CD8-positive, alpha-beta memory T cell (primary cell): ENCODE measurements at regions not wholly inside any gene's neighbourhood (a gene's known extent, or its start where the extent isn't known, plus 50 kb on each side); places are given as distances from the start of the nearest gene placed in this dataset.

Experiments
- CTCF ChIA-PET: fragments of 350-600 bp; sonication (Branson Sonifier 250); formaldehyde crosslinking; loops from one replicate; lab custom pipeline; 2021; ENCODE audit warnings: antibody characterized with exemption; lab: Charles Lee
- POLR2A ChIA-PET: fragments of 350-600 bp; sonication (Branson Sonifier 250); formaldehyde crosslinking; loops from one replicate; lab custom pipeline; 2021; ENCODE audit warnings: antibody characterized with exemption; lab: Charles Lee
- DNase-seq, 5 donors: peaks; one replicate each; pipeline versions ENCODE4 v3.0.0 to v3.0.0-alpha.2; 2020 to 2022; ENCODE audit warnings: mixed read lengths in 1 of 5
- H3K27ac ChIP-seq: one replicate; pipeline ENCODE4 v1.7.0; 2013; ENCODE audit warnings: low read depth, mild to moderate bottlenecking, low read length, moderate library complexity
- H3K27me3 ChIP-seq: 2 replicates; pipeline ENCODE4 v1.7.0; 2013; ENCODE audit warnings: low read length, mild to moderate bottlenecking; ENCODE audit not compliant: insufficient read depth, poor library complexity, severe bottlenecking
- H3K36me3 ChIP-seq: 2 replicates; pipeline ENCODE4 v1.7.0; 2013; ENCODE audit warnings: mild to moderate bottlenecking, low read length, moderate library complexity; ENCODE audit not compliant: insufficient read depth
- H3K4me1 ChIP-seq: 2 replicates; pipeline ENCODE4 v1.7.0; 2013; ENCODE audit warnings: mild to moderate bottlenecking, low read length, moderate library complexity; ENCODE audit not compliant: insufficient read depth
- H3K4me3 ChIP-seq: 2 replicates; pipeline ENCODE4 v1.7.0; 2013; ENCODE audit warnings: mild to moderate bottlenecking, low read length
- H3K9me3 ChIP-seq: 2 replicates; pipeline ENCODE4 v1.7.0; 2013; ENCODE audit warnings: mild to moderate bottlenecking, low read length
- H3K27ac Mint-ChIP-seq, 8 donors: one replicate each; pipeline ENCODE4 v1.8.0; 2020 to 2021; ENCODE audit warnings: mixed read lengths in 8 of 8, mild to moderate bottlenecking in 6 of 8, inconsistent platforms in 3 of 8, moderate library complexity in 3 of 8
- H3K27me3 Mint-ChIP-seq, 2 donors: one replicate each; pipeline ENCODE4 v1.8.0; 2020 to 2021; ENCODE audit warnings: mixed read lengths in 2 of 2, mild to moderate bottlenecking in 1 of 2, moderate library complexity in 1 of 2
- H3K36me3 Mint-ChIP-seq, 3 donors: one replicate each; pipeline ENCODE4 v1.8.0; 2020 to 2021; ENCODE audit warnings: mixed read lengths in 3 of 3, inconsistent platforms in 1 of 3, mild to moderate bottlenecking in 1 of 3
- H3K4me1 Mint-ChIP-seq, 3 donors: one replicate each; pipeline ENCODE4 v1.8.0; 2020 to 2021; ENCODE audit warnings: mixed read lengths in 3 of 3, inconsistent platforms in 1 of 3, mild to moderate bottlenecking in 1 of 3
- H3K4me3 Mint-ChIP-seq, 7 donors: one replicate each; pipeline ENCODE4 v1.8.0; 2020 to 2021; ENCODE audit warnings: mixed read lengths in 7 of 7, mild to moderate bottlenecking in 6 of 7, moderate library complexity in 4 of 7, inconsistent platforms in 2 of 7
- H3K9me3 Mint-ChIP-seq, 5 donors: one replicate each; pipeline ENCODE4 v1.8.0; 2020 to 2022; ENCODE audit warnings: mixed read lengths in 5 of 5, mild to moderate bottlenecking in 3 of 5, moderate library complexity in 2 of 5, inconsistent platforms in 1 of 5

GRCh38 chr1:221905802-221906201, 163.9 kb upstream of the DUSP10 start:
- H3K4me3 Mint-ChIP-seq = no peak overlapping the region
- POLR2A ChIA-PET = no interaction called here

DNA sequence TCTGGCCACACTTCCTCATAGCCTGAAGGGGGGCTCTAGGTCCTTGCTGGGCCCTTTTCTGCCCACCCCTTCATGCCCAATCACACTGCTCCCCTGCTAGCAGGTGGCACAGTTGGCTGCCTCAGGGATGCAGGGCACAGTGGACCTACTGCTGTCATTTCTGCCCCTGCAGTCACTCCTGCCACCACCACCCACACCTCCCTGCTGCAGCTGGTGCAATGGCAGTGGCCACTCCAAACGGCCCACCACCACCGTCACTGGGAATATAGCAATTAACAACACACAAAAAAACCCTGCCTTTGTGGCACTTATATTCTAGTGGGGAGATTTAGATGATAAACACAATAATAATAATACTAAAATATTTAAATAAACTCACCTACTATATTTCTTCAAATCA, 162.4 kb upstream of the DUSP10 start:
- Mint-ChIP-seq H3K4me3 (no peak overlapping the region), H3K27ac (peak overlapping the region in 1 of 8 donors; percentile 75), H3K9me3 (no peaks in the 10 kb centered on the region), H3K27me3 (no peaks in the 10 kb centered on the region), H3K36me3 (no peaks in the 10 kb centered on the region), H3K4me1 (no peaks in the 10 kb centered on the region)
- Histone ChIP-seq H3K36me3 (no peaks in the 10 kb centered on the region), H3K4me3 (no peak overlapping the region), H3K27me3 (no peaks in the 10 kb centered on the region), H3K4me1 (no peaks in the 10 kb centered on the region), H3K9me3 (no peaks in the 10 kb centered on the region), H3K27ac (no peak overlapping the region)
- no peak for DNase-seq
- CTCF ChIA-PET = no interaction called here
- POLR2A ChIA-PET = no interaction called here

More at GRCh38 chr1:221905802-221906201, 163.9 kb upstream of the DUSP10 start:
- H3K36me3 ChIP-seq = no peaks in the 10 kb centered on the region
- no peak overlapping the region for H3K27ac ChIP-seq
- no peaks in the 10 kb centered on the region for H3K27me3 Mint-ChIP-seq
- H3K27ac Mint-ChIP-seq = no peak overlapping the region
- H3K27me3 ChIP-seq = no peaks in the 10 kb centered on the region
- no peaks in the 10 kb centered on the region for H3K36me3 Mint-ChIP-seq
- no peak for DNase-seq
- H3K4me3 ChIP-seq = no peak overlapping the region
- H3K4me1 Mint-ChIP-seq = no peaks in the 10 kb centered on the region
- no peaks in the 10 kb centered on the region for H3K4me1 ChIP-seq
- CTCF ChIA-PET = no interaction called here
- no peaks in the 10 kb centered on the region for H3K9me3 Mint-ChIP-seq
- H3K9me3 ChIP-seq = no peaks in the 10 kb centered on the region

- no peaks in the 10 kb centered on the region for H3K4me1 ChIP-seq
- H3K9me3 ChIP-seq = no peaks in the 10 kb centered on the region
- no peak overlapping the region for H3K27ac Mint-ChIP-seq
- POLR2A ChIA-PET = no interaction called here
- H3K27me3 Mint-ChIP-seq = no peaks in the 10 kb centered on the region
- no peak overlapping the region for H3K4me3 Mint-ChIP-seq
- no peaks in the 10 kb centered on the region for H3K27me3 ChIP-seq
- no peak for DNase-seq
- CTCF ChIA-PET = no interaction called here
- no peaks in the 10 kb centered on the region for H3K36me3 ChIP-seq
- H3K4me1 Mint-ChIP-seq = no peaks in the 10 kb centered on the region
- H3K4me3 ChIP-seq = no peak overlapping the region
- no peaks in the 10 kb centered on the region for H3K9me3 Mint-ChIP-seq
- H3K36me3 Mint-ChIP-seq = no peaks in the 10 kb centered on the region
- no peak overlapping the region for H3K27ac ChIP-seq
These were observed 161.7 kb upstream of the DUSP10 start for GRCh38 chr1:221903594-221903993.

- ChIA-PET POLR2A (no interaction called here), CTCF (no interaction called here)
- H3K36me3 Mint-ChIP-seq = no peaks in the 10 kb centered on the region
- Histone ChIP-seq H3K27ac (no peak overlapping the region), H3K27me3 (no peaks in the 10 kb centered on the region), H3K4me1 (no peaks in the 10 kb centered on the region), H3K4me3 (no peak overlapping the region), H3K9me3 (no peaks in the 10 kb centered on the region), H3K36me3 (no peaks in the 10 kb centered on the region)
- no peak overlapping the region for H3K4me3 Mint-ChIP-seq
- H3K27ac Mint-ChIP-seq = no peak overlapping the region
- no peak for DNase-seq
- H3K9me3 Mint-ChIP-seq = no peaks in the 10 kb centered on the region
- H3K4me1 Mint-ChIP-seq = no peaks in the 10 kb centered on the region
- H3K27me3 Mint-ChIP-seq = no peaks in the 10 kb centered on the region
These were observed 161.1 kb upstream of the DUSP10 start for GRCh38 chr1:221902961-221903360.

GRCh38 chr1:221900678-221901077, 158.8 kb upstream of the DUSP10 start:
- Mint-ChIP-seq H3K27ac (peak overlapping the region in 1 of 8 donors; percentile 67), H3K27me3 (no peaks in the 10 kb centered on the region), H3K4me1 (no peaks in the 10 kb centered on the region), H3K9me3 (no peaks in the 10 kb centered on the region), H3K4me3 (no peak overlapping the region), H3K36me3 (no peaks in the 10 kb centered on the region)
- CTCF ChIA-PET = no interaction called here
- no peak for DNase-seq
- POLR2A ChIA-PET = no interaction called here
- Histone ChIP-seq H3K9me3 (no peaks in the 10 kb centered on the region), H3K27ac (no peak overlapping the region), H3K27me3 (no peaks in the 10 kb centered on the region), H3K4me3 (no peak overlapping the region), H3K36me3 (no peaks in the 10 kb centered on the region), H3K4me1 (no peaks in the 10 kb centered on the region)

GRCh38 chr1:221897321-221897721, 155.4 kb upstream of the DUSP10 start:
- Mint-ChIP-seq H3K4me1 (no peaks in the 10 kb centered on the region), H3K36me3 (no peaks in the 10 kb centered on the region), H3K27ac (no peak overlapping the region), H3K27me3 (no peaks in the 10 kb centered on the region), H3K9me3 (no peaks in the 10 kb centered on the region), H3K4me3 (no peak overlapping the region)
- DNase-seq = no peak
- Histone ChIP-seq H3K4me3 (no peak overlapping the region), H3K36me3 (no peaks in the 10 kb centered on the region), H3K27ac (no peak overlapping the region), H3K9me3 (no peaks in the 10 kb centered on the region), H3K27me3 (no peaks in the 10 kb centered on the region), H3K4me1 (no peaks in the 10 kb centered on the region)
- CTCF ChIA-PET = no interaction called here
- POLR2A ChIA-PET = no interaction called here

DNA sequence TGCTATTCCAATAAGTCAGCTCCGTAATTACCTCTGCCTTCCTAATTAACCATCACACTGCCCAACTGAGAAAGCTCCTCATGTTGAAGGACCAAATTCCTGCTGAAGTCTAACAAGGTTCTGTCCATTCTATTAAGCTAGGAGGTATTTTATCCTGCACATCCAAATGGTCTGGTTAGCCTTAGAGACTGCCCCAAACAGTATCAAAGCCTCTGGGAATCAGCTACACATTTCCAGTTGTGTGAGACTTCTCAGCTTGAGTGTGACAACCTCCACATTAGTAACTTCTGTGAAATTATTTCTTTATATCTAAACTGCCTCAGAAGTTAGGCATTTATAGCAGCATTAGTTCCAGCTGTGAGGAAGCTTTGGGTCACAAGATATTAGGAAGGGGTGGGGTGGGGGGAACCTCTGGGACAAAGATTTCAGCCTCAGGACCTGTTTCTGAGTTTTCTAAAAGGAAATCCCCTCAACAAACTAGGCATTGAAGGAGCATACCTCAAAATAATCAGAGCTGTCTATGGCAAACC, 150.5 kb upstream of the DUSP10 start:
- no peaks in the 10 kb centered on the region for H3K4me1 Mint-ChIP-seq
- Histone ChIP-seq H3K36me3 (no peaks in the 10 kb centered on the region), H3K27ac (no peak overlapping the region), H3K4me3 (no peak overlapping the region), H3K27me3 (no peaks in the 10 kb centered on the region), H3K4me1 (no peaks in the 10 kb centered on the region), H3K9me3 (no peaks in the 10 kb centered on the region)
- ChIA-PET POLR2A (interaction anchor here (1.3 kb wide), 1 partner anchor 151 kb away, joined by 3 read pairs; the partner anchor contains the start of gene DUSP10), CTCF (interaction anchor here (1.4 kb wide), 1 partner anchor 414 kb away, joined by 3 read pairs; no protein-coding TSS in a partner anchor)
- no peak overlapping the region for H3K4me3 Mint-ChIP-seq
- H3K27me3 Mint-ChIP-seq = peaks cover 0 to 7% of the 10 kb centered on the region in 2 donors
- no peak for DNase-seq
- no peak overlapping the region for H3K27ac Mint-ChIP-seq
- H3K36me3 Mint-ChIP-seq = no peaks in the 10 kb centered on the region
- no peaks in the 10 kb centered on the region for H3K9me3 Mint-ChIP-seq

DNA sequence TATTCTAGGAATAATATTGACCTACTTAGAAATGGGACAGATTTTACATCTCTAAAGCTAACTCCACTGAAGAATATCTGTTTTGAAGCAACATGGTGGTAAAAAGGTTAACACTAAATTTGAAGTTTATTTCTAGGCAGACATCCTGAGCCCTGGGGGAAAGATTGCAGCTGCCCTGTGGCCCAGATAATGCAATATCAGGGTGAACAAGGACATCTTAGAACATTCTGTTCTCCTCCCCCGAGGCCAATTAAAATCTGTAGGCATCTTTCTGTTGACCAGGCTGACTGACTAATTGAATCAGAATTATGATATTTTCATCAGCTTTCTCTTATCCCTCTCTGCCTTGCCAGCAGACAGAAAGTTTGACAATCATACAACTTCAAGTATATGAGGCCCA, 149.8 kb upstream of the DUSP10 start:
- DNase-seq = no peak
- ChIA-PET CTCF (interaction anchor here (1.4 kb wide), 1 partner anchor 413 kb away, joined by 3 read pairs; no protein-coding TSS in a partner anchor), POLR2A (interaction anchor here (1.3 kb wide), 1 partner anchor 150 kb away, joined by 3 read pairs; the partner anchor contains the start of gene DUSP10)

More for the DNA sequence above, 149.8 kb upstream of the DUSP10 start:
- H3K4me1 ChIP-seq = no peaks in the 10 kb centered on the region
- no peak overlapping the region for H3K4me3 ChIP-seq
- no peaks in the 10 kb centered on the region for H3K27me3 ChIP-seq
- H3K9me3 ChIP-seq = no peaks in the 10 kb centered on the region
- H3K4me3 Mint-ChIP-seq = no peak overlapping the region
- H3K36me3 Mint-ChIP-seq = no peaks in the 10 kb centered on the region
- no peak overlapping the region for H3K27ac Mint-ChIP-seq
- H3K36me3 ChIP-seq = no peaks in the 10 kb centered on the region
- H3K9me3 Mint-ChIP-seq = no peaks in the 10 kb centered on the region
- peaks cover 0 to 7% of the 10 kb centered on the region in 2 donors for H3K27me3 Mint-ChIP-seq
- H3K4me1 Mint-ChIP-seq = no peaks in the 10 kb centered on the region
- no peak overlapping the region for H3K27ac ChIP-seq
